SJSA1 (cell line): ENCODE measurements at regions not wholly inside any gene's neighbourhood (a gene's known extent, or its start where the extent isn't known, plus 50 kb on each side); places are given as distances from the start of the nearest gene placed in this dataset.

Source experiments
- DNase-seq, 2 experiments: peaks; one replicate each; pipeline ENCODE4 v3.0.0-alpha.2; 2015 to 2020; ENCODE audit warnings: low spot score in 2 of 2, low read depth in 1 of 2
- H3K27ac ChIP-seq: fragments of 250-450 bp; sonication (Bioruptor Pico); 2 replicates; pipeline ENCODE4 v1.5.1; 2020; ENCODE audit warnings: mild to moderate bottlenecking, moderate library complexity
- H3K27me3 ChIP-seq: fragments of 250-450 bp; sonication (Bioruptor Pico); replicated peaks from 2 replicates; pipeline ENCODE4 v1.5.1; 2020; ENCODE audit warnings: mild to moderate bottlenecking, moderate library complexity
- H3K36me3 ChIP-seq: fragments of 250-450 bp; sonication (Bioruptor Pico); 2 replicates; pipeline ENCODE4 v1.5.1; 2020; ENCODE audit warnings: mild to moderate bottlenecking
- H3K4me1 ChIP-seq: fragments of 250-450 bp; sonication (Bioruptor Pico); replicated peaks from 2 replicates; pipeline ENCODE4 v1.6.1; 2021; ENCODE audit warnings: mild to moderate bottlenecking
- H3K4me3 ChIP-seq: fragments of 250-450 bp; sonication (Bioruptor Pico); 2 replicates; pipeline ENCODE4 v1.5.1; 2020; ENCODE audit warnings: mild to moderate bottlenecking
- H3K9me3 ChIP-seq: fragments of 250-450 bp; sonication (Bioruptor Pico); replicated peaks from 2 replicates; pipeline ENCODE4 v1.5.1; 2020; ENCODE audit warnings: mild to moderate bottlenecking

DNA sequence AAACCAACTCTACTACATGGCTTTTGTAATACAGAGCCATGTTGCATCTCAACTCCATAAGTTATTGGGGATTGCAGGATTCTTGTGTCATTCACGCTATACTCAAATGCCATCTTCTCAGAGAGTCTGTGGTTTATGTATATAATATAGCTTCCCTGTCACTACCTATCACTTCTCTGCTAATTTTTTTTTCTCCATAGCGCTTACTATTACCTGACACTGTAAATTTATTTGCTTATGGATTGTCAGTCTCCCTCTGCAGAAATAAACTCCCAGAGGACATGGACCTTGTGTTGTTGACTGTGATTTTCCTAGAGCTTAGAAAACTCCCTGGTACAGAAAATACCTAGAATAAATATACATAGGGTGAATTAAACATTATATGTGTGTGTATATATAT is 990.5 kb downstream of the TBL1XR1 start:
- Histone ChIP-seq H3K4me1 (no peaks in the 10 kb centered on the region), H3K9me3 (no peaks in the 10 kb centered on the region), H3K27me3 (no peaks in the 10 kb centered on the region), H3K4me3 (no peak overlapping the region), H3K36me3 (no peaks in the 10 kb centered on the region), H3K27ac (no peak overlapping the region)
- DNase-seq = no peak

DNA sequence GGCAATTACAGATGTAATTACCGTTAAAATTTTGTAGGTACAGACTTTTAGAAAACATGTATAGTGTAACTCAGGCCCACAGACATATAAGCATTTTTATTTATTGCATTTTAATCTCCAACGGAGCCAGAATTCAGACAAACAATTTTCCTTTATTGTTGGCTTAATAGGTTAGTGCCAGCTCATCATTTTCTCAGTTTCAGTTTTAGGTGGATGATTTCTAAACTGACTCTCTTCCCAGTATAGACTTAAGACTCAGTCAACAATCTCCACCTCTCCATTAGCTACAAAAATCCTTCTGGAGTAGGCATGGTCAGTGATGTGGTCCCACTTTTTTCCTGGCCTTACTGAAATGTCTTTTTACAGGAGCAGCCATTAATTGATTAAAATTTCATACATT is 994.6 kb downstream of the TBL1XR1 start:
- H3K36me3 ChIP-seq = no peaks in the 10 kb centered on the region
- H3K27me3 ChIP-seq = no peaks in the 10 kb centered on the region
- no peaks in the 10 kb centered on the region for H3K9me3 ChIP-seq
- H3K4me3 ChIP-seq = no peak overlapping the region
- H3K27ac ChIP-seq = no peak overlapping the region
- no peak for DNase-seq
- no peaks in the 10 kb centered on the region for H3K4me1 ChIP-seq

DNA sequence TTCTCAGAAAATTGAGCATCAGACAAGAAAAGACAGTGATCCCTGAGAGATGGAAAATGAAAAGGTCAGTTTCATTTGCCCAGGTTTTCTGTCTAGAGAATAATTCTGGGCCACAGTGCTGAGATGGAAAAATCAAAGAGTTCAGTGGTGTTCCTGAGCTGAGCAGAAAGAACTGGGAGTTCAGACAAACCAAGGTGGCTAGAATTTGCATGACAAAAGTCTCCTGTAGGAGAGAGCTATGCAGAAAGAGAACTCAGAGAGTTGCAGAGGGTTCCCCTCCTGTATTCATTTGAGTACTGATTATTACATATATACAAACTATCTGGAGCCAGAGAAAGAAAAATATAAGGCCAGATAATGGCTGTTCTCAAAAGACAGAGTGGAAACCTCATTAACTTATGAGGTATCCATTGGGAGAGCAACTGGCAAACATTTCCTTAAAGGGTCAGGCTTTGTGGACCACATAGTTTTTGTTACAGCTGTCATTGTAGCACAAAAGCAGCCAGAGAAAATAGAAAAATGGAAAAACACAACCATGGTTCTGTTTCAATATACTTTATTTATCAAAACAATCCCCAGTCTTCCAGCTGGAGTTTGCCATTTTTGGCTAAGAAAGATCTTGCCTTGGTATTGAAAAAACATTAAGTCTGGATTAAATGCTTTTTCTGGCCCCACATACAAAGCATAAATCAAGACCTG is 1004.1 kb downstream of the TBL1XR1 start:
- DNase-seq = no peak
- no peaks in the 10 kb centered on the region for H3K4me1 ChIP-seq
- H3K36me3 ChIP-seq = no peaks in the 10 kb centered on the region
- H3K4me3 ChIP-seq = no peak overlapping the region
- H3K9me3 ChIP-seq = no peaks in the 10 kb centered on the region
- H3K27me3 ChIP-seq = no peaks in the 10 kb centered on the region
- no peak overlapping the region for H3K27ac ChIP-seq

DNA sequence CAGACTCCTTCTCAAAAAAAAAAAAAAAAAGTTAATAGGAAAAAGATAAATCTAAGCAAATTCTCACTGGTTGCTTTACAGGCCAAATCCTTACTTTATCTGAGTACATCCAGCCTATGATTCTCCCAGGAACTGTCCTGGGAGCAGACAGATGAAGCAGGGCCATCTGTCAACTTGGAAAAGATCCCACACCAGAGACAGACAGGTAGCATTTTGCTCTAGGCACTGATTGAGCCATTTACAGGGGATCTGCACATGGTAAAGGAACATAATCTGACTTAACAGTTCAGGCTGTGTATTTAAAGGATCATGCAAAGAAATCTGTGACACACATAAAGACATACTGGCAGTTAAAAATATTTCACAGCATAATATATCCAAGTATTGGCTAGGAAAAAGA is 1006.5 kb downstream of the TBL1XR1 start:
- Histone ChIP-seq H3K4me1 (no peaks in the 10 kb centered on the region), H3K9me3 (no peaks in the 10 kb centered on the region), H3K4me3 (no peak overlapping the region), H3K27ac (no peak overlapping the region), H3K36me3 (no peaks in the 10 kb centered on the region), H3K27me3 (no peaks in the 10 kb centered on the region)
- DNase-seq = no peak

DNA sequence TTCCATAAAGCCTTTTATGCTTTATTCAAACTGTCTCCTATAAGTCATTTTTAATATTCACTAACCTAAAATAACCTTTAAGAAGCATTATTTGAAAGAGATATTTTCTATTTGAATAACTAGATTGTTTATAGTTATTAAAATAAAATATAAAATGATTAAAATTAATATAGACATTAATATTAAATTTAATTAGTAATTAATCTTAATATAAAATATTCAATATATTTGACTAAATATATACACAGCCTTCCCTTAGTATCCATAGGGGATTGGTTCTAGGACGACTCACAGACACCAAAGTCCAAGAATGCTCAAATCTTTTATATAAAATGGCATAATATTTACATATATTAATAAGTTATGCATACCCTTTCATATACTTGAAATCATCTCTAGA is 1014.1 kb downstream of the TBL1XR1 start:
- Histone ChIP-seq H3K27me3 (no peaks in the 10 kb centered on the region), H3K27ac (no peak overlapping the region), H3K4me1 (no peaks in the 10 kb centered on the region), H3K4me3 (no peak overlapping the region), H3K36me3 (no peaks in the 10 kb centered on the region), H3K9me3 (no peaks in the 10 kb centered on the region)
- no peak for DNase-seq

DNA sequence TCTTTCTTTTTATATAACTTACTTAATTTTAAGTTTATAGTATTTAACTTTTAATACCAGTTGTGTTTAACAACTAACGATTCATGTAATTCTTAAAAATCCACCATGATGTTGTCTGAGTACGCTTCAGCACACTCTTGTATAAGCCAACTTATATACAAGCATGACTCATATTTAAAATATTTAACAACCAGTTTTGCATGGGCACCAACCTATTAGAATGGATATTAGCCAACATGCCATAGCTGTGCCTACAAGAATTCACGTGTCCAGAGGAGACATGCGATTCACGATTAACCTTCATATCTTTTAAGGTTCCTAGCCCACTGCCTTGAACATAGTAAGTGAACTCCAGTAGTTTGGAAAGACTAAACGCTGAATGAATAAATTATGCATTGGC is 1023.2 kb downstream of the TBL1XR1 start:
- no peaks in the 10 kb centered on the region for H3K9me3 ChIP-seq
- H3K27ac ChIP-seq = no peak overlapping the region
- no peaks in the 10 kb centered on the region for H3K27me3 ChIP-seq
- H3K36me3 ChIP-seq = no peaks in the 10 kb centered on the region
- H3K4me1 ChIP-seq = no peaks in the 10 kb centered on the region
- H3K4me3 ChIP-seq = no peak overlapping the region
- DNase-seq = no peak

DNA sequence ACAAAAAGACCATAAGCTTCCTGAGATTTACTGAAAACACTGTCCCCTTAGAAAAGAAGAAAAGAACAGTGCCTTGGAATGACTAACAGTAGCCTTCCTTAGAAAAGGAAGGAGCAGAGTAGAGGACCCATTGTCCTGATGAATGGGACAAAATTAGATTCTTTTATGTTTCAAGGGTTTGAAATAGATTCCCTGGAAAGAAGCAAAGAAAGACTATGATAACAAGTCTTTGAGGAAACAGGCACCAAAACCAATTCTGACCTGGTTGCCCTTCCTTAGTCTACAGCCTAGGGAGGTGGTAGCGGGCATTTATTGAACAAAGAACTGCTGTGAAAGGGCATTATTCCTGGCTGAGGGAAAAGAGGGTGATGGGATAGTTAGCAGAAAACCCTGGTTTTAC is 1024.8 kb downstream of the TBL1XR1 start:
- Histone ChIP-seq H3K4me1 (no peaks in the 10 kb centered on the region), H3K4me3 (no peak overlapping the region), H3K27ac (no peak overlapping the region), H3K27me3 (no peaks in the 10 kb centered on the region), H3K9me3 (no peaks in the 10 kb centered on the region), H3K36me3 (no peaks in the 10 kb centered on the region)
- DNase-seq = no peak

DNA sequence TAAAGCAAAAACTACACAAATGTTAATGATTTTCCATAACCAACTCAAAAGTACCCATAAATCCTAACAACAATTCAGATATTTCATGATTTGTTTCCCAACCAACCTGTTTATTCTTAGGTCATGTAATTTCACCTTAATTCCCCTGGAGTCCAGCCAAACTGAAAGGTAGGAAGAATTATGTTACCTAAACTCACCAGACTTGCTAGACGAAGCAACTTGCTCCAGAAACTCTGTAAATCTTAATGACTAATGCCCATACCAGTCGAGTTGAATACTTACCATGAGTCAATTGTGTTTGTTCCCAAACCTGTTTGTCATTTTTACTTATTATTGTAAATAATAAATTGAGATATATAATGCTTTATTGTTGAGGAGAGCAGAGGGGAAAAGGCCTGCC is 1030.0 kb downstream of the TBL1XR1 start:
- Histone ChIP-seq H3K9me3 (no peaks in the 10 kb centered on the region), H3K27ac (no peak overlapping the region), H3K36me3 (no peaks in the 10 kb centered on the region), H3K4me1 (no peaks in the 10 kb centered on the region), H3K27me3 (no peaks in the 10 kb centered on the region), H3K4me3 (no peak overlapping the region)
- DNase-seq = no peak

DNA sequence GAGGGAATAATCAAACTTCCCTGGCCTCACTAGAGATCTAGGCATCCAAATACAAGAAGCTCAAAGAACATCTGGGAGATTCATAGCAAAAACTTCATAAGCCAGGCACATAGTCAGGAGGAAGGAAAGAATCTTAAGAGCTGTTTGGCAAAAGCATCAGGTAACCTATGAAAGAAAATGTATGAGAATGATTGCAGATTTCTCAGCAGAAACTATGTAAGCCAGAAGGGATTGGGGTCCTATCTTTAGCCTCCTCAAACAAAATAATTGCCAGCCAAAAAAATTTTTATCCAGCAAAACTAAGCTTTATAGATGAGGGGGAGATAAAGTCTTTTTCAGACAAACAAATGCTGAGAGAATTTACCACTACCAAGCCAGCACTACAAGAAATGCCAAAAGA is 1036.3 kb downstream of the TBL1XR1 start:
- no peak overlapping the region for H3K4me3 ChIP-seq
- no peaks in the 10 kb centered on the region for H3K36me3 ChIP-seq
- no peaks in the 10 kb centered on the region for H3K4me1 ChIP-seq
- H3K27ac ChIP-seq = no peak overlapping the region
- no peaks in the 10 kb centered on the region for H3K9me3 ChIP-seq
- DNase-seq = no peak
- H3K27me3 ChIP-seq = no peaks in the 10 kb centered on the region

DNA sequence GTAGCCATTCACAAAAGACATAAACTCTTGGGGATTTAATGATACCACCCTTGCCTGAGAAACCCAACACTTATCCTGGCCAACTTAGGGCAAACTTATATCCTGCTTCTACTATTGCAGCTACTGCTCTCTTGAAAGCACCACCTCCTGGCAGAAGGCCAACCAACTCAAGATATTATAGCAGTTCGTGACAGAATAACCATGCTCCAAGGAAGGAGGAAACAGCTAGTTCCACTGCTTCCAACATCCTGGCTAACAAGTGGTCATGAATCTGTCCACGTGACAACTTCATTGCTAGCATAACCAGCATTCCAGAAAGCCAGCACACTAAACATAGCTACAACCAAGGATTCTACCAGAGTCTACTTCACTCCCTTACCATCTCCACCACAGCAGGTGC is 1037.5 kb downstream of the TBL1XR1 start:
- Histone ChIP-seq H3K4me3 (no peak overlapping the region), H3K36me3 (no peaks in the 10 kb centered on the region), H3K27me3 (no peaks in the 10 kb centered on the region), H3K9me3 (no peaks in the 10 kb centered on the region), H3K27ac (no peak overlapping the region), H3K4me1 (no peaks in the 10 kb centered on the region)
- DNase-seq = no peak

DNA sequence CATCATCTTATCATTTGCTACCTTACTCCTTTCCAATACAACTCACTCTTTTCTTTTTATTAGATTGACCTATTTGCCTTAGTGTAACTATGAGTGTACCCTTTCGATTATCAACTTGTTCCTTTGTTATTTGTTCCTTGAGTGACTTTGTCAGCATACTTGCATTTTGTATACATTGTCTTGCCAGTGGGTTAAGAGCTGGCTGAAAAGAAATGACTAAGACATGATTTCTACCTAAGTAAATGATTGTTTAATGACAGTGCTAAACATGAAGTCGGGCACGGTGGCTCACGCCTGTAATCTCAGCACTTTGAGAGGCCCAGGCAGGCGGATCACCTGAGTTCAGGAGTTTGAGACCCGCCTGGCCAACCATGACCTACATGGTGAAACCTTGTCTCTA is 1042.3 kb downstream of the TBL1XR1 start:
- no peaks in the 10 kb centered on the region for H3K4me1 ChIP-seq
- H3K9me3 ChIP-seq = no peaks in the 10 kb centered on the region
- no peak for DNase-seq
- H3K27me3 ChIP-seq = no peaks in the 10 kb centered on the region
- H3K27ac ChIP-seq = no peak overlapping the region
- H3K4me3 ChIP-seq = no peak overlapping the region
- H3K36me3 ChIP-seq = no peaks in the 10 kb centered on the region

DNA sequence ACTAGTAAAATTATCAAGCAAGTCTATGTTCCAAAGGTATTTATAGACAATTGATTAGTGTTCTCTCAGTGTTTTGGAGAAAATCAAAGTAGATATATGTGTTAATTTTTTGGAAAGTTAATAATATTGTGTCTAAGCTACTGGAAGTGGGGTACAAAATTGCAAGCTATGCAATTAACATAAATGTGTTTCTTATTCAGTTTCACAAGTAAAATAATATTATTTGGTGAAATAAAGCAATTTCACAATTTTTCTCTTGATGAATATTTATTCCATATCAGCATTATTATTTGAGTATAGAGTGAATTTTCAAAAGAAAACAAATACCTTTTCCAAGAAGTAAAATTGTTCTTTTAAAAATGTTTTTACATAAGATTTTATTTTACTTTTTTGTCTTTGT is 1047.7 kb downstream of the TBL1XR1 start:
- no peaks in the 10 kb centered on the region for H3K9me3 ChIP-seq
- H3K27ac ChIP-seq = no peak overlapping the region
- H3K27me3 ChIP-seq = no peaks in the 10 kb centered on the region

DNA sequence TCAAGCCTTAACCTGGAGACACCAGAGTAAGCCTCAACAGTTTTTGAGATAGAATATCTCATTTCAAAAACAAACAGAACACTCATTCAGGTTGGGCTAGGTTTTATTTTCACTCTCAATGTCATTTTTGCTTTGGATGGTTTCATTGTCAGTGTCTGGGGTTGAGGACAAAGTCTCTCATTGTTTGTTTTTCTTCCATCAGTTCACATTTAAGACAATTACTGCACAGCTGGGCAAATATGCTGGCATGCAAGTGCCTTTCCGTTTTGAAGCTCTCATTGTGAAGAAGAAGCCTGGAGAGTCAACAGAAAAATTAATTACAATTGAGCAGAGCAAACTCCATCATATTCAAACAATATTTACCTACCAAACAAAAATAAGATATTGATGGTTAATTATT is 1050.0 kb downstream of the TBL1XR1 start:
- no peak overlapping the region for H3K27ac ChIP-seq
- H3K4me3 ChIP-seq = no peak overlapping the region
- H3K36me3 ChIP-seq = no peaks in the 10 kb centered on the region
- H3K4me1 ChIP-seq = no peaks in the 10 kb centered on the region
- H3K27me3 ChIP-seq = no peaks in the 10 kb centered on the region
- no peaks in the 10 kb centered on the region for H3K9me3 ChIP-seq
- DNase-seq = no peak

More for the DNA sequence above, 1047.7 kb downstream of the TBL1XR1 start:
- Histone ChIP-seq H3K36me3 (no peaks in the 10 kb centered on the region), H3K4me3 (no peak overlapping the region), H3K4me1 (no peaks in the 10 kb centered on the region)
- no peak for DNase-seq

DNA sequence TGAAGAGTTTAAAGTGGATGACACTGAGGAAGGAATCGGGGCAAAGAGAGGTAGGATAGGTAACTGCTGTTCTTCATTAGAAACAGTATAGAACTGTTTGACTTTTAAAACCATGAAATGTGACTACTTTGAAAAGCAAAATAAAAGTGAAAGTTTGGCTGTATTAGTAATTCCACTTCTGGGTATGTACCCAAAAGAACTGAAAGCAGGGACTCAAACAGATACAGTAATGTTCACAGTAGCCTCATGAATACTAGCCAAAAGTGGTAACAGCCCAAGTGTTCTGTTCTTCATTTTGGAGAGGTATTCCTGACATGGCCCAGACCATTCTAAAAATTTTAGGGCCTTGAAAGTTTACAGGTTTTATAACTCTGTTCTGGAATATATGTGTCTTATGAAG is 1055.4 kb downstream of the TBL1XR1 start:
- Histone ChIP-seq H3K27ac (no peak overlapping the region), H3K9me3 (no peaks in the 10 kb centered on the region), H3K36me3 (no peaks in the 10 kb centered on the region), H3K27me3 (no peaks in the 10 kb centered on the region), H3K4me1 (no peaks in the 10 kb centered on the region), H3K4me3 (no peak overlapping the region)
- no peak for DNase-seq

DNA sequence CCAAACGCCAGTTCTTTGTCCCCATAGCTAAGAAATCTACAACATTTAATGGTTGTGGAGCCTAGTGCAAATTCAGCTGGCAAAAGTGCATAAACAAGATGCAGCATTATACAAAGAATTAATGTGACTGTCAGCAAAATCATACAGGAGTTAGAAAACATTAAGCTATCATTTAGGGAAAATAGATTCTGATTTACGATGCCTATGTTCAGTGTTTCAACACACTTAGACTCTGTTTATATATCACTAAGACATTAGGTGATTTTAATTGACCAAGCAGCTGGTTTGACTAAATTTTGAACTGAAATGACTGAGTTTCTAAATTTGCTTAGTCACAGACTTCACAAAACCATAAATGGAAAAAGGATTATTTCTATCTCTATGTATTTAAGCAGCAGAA is 1076.8 kb downstream of the TBL1XR1 start:
- H3K4me1 ChIP-seq = no peaks in the 10 kb centered on the region
- no peak overlapping the region for H3K4me3 ChIP-seq
- H3K36me3 ChIP-seq = no peaks in the 10 kb centered on the region
- no peaks in the 10 kb centered on the region for H3K27me3 ChIP-seq
- H3K27ac ChIP-seq = no peak overlapping the region
- H3K9me3 ChIP-seq = no peaks in the 10 kb centered on the region
- DNase-seq = no peak
